ENCODE measurements at regions not wholly inside any gene's neighbourhood (a gene's known extent, or its start where the extent isn't known, plus 50 kb on each side); places are given as distances from the start of the nearest gene placed in this dataset.

- TF ChIP-seq CTCF (IDR thresholded peaks at IDR 0.05): no peak
- no peak for TF ChIP-seq POLR2A (IDR thresholded peaks at IDR 0.05)
Observed at GRCh38 chr4:33883111-33883510, 2361.2 kb downstream of the ARAP2 start.

Measured in right lobe of liver (tissue), 4 donors.